Activated CD4-positive, alpha-beta memory T cell treated with anti-CD3 and anti-CD28 coated beads, Interleukin-2, amount 10 ng/mL, durations not matched to agents 7 days and 5 days (primary cell): ENCODE measurements at regions not wholly inside any gene's neighbourhood (a gene's known extent, or its start where the extent isn't known, plus 50 kb on each side); places are given as distances from the start of the nearest gene placed in this dataset.

Experiments used
- CTCF ChIA-PET: fragments of 350-600 bp; sonication (Branson Sonifier 250); formaldehyde crosslinking; loops from one replicate; lab custom pipeline; 2021; ENCODE audit warnings: antibody characterized with exemption, inconsistent platforms; lab: Charles Lee
- POLR2A ChIA-PET: fragments of 350-600 bp; sonication (Branson Sonifier 250); formaldehyde crosslinking; loops from one replicate; lab custom pipeline; 2021; ENCODE audit warnings: antibody characterized with exemption; lab: Charles Lee
- DNase-seq: peaks from one replicate; pipeline ENCODE4 v3.0.0-alpha.2; 2020
- H3K27ac Mint-ChIP-seq: one replicate; pipeline ENCODE4 v1.8.0; 2021; ENCODE audit warnings: mild to moderate bottlenecking, mixed read lengths
- H3K27me3 Mint-ChIP-seq: one replicate; pipeline ENCODE4 v1.8.0; 2021; ENCODE audit warnings: mixed read lengths
- H3K36me3 Mint-ChIP-seq: one replicate; pipeline ENCODE4 v1.8.0; 2021; ENCODE audit warnings: low read depth, mixed read lengths
- H3K4me1 Mint-ChIP-seq: one replicate; pipeline ENCODE4 v1.8.0; 2021; ENCODE audit warnings: mixed read lengths
- H3K4me3 Mint-ChIP-seq: one replicate; pipeline ENCODE4 v1.8.0; 2021; ENCODE audit warnings: mild to moderate bottlenecking, mixed read lengths
- H3K9me3 Mint-ChIP-seq: one replicate; pipeline ENCODE4 v1.8.0; 2021; ENCODE audit warnings: mixed read lengths

DNA sequence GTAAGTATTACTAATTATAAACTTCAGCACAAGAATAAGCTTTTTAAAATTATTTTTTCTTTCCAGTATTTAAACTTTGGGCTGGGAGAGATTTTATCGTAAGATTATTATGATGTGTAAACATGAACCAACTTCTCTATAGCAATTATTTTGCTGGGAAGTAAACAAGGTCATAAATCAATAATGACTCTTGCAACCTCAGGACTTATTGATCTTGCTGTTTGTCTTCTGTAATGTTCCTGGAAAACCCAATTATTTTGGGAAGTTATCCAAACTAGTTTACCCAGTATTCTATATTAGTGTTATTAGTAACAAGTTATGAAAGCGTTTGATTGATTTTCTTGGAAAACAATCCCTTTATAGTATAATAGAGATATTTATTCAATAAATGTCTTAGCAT lies 174.9 kb downstream of the PPP1R2C start:
- ChIA-PET POLR2A (no interaction called here), CTCF (no interaction called here)
- no peak overlapping the region for H3K27ac Mint-ChIP-seq
- no peak for DNase-seq
- no peaks in the 10 kb centered on the region for H3K4me1 Mint-ChIP-seq
- H3K9me3 Mint-ChIP-seq, result no peaks in the 10 kb centered on the region
- no peaks in the 10 kb centered on the region for H3K27me3 Mint-ChIP-seq
- no peaks in the 10 kb centered on the region for H3K36me3 Mint-ChIP-seq
- H3K4me3 Mint-ChIP-seq, result no peak overlapping the region

DNA sequence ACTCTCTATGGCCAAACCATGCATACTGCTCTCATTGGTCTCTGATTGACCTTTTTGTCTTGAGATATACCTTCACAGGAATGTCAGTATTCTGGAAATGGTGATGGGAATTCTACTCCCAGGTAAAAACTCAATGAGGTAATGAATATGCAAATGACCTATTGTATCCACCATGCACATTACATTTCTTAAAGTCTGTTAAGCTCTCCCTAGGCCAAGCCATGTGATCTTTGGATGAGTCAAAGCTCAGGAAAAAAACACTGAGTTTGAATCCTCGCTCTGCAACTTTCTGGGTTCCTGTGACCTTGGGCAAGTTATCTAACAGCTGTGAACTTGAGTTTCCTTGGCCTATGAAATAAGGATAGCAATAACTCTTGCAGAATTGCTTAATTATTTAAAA lies 175.4 kb downstream of the PPP1R2C start:
- no peak for DNase-seq
- Mint-ChIP-seq H3K4me3 (no peak overlapping the region), H3K27ac (no peak overlapping the region), H3K4me1 (no peaks in the 10 kb centered on the region), H3K36me3 (no peaks in the 10 kb centered on the region), H3K27me3 (no peaks in the 10 kb centered on the region), H3K9me3 (no peaks in the 10 kb centered on the region)
- ChIA-PET POLR2A (no interaction called here), CTCF (no interaction called here)

DNA sequence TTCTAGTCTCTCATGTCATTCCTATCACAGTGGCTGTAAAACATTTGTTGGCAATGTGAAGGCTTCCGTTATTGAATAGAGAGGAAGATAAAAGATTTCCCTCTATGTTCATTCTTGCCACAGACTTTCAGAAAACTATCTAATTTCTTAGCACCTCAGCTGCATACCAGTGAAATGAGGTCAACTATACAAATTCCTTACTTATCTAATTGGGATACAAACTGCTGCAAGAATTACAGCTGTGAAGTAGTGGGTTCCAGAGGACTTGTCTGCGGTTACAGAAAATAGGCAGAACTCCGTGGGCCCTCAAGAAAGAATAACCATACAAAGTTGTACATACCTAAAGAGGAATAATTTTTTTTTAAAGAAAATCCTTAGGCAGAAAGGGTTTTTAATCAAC lies 175.8 kb downstream of the PPP1R2C start:
- Mint-ChIP-seq H3K4me3 (no peak overlapping the region), H3K36me3 (no peaks in the 10 kb centered on the region), H3K9me3 (no peaks in the 10 kb centered on the region), H3K4me1 (no peaks in the 10 kb centered on the region), H3K27me3 (no peaks in the 10 kb centered on the region), H3K27ac (no peak overlapping the region)
- ChIA-PET POLR2A (no interaction called here), CTCF (no interaction called here)
- DNase-seq, result no peak

DNA sequence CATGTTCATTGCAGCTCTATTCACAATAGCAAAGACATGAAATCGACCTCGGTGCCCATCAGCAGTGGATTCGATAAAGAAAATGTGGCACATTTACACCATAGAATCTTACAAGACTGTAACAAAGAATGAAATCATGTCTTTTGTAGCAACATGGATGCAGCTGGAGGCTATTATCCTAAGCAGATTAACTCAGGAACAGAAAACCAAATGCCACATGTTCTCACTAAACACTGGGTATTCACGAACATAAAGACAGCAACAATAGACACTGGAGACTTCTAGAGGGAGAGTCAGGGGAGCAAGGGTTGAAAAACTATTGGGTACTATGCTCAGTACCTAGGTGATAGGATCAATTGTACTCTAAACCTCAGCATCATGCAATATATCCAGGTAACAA lies 180.5 kb downstream of the PPP1R2C start:
- CTCF ChIA-PET, result no interaction called here

DNA sequence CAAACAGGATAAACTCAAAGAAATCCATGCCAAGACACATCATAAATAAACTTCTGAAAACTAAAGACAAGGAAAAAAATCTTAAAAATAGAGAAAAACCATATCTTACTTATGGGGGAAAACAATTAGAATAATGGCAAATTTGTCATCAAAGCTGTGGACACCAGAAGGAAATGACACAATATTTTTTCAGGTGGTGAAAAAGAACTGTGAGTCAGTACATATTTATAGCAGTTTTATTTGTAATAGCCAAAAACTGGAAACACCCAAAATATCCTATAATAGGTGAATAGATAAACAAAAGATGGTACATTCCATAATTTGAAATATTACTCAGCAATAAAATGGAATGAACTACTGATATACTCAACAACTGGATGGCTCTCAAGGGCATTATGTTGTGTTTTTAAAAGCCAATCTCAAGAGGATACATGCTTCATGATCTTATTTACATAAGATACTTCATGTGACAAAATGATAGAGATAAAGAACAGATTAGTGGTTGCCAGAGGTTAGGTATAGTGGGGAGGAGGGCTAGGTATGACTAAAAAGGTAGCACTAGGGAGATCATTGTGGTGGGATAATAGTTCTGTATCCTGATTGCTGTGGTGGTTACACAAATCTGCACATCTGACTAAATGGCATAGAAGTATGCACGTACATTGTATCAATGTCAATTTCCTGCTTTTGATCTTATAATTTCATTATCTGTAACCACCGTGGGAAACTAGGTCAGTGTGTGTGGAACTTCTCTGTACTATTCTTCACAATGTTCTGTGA lies 191.9 kb downstream of the PPP1R2C start:
- POLR2A ChIA-PET, result no interaction called here
- no peaks in the 10 kb centered on the region for H3K36me3 Mint-ChIP-seq

More for the DNA sequence above, 180.5 kb downstream of the PPP1R2C start:
- POLR2A ChIA-PET, result no interaction called here
- no peak overlapping the region for H3K27ac Mint-ChIP-seq
- H3K9me3 Mint-ChIP-seq, result no peaks in the 10 kb centered on the region
- H3K4me1 Mint-ChIP-seq, result no peaks in the 10 kb centered on the region
- H3K4me3 Mint-ChIP-seq, result no peak overlapping the region
- DNase-seq, result no peak
- H3K36me3 Mint-ChIP-seq, result no peaks in the 10 kb centered on the region
- H3K27me3 Mint-ChIP-seq, result no peaks in the 10 kb centered on the region

DNA sequence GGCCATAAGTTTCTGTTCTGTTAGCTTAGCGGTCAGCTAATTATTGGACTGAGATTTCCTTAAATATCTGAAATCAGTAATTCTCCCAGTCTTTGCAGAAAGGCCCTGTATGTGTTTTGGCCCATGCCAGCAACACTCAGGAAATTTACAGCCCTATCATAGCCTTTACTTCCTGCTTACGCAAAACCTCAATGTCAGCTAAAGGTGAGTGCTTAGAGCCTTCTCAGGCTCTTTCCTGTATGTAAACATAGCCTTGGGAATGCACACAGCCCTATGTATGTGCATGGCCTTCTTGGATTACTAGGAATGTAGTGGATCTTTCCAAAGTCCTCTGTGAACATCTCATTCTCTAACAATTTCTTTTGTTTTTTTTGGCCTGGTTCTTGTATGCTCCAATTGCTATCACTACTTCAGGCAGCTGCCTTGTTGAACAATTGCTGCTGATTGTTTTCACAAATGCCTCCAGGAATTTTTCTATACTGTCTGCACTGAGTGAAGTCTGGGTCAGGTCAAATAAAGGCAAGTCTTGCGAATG lies 200.0 kb downstream of the PPP1R2C start:
- no peaks in the 10 kb centered on the region for H3K9me3 Mint-ChIP-seq
- no peaks in the 10 kb centered on the region for H3K36me3 Mint-ChIP-seq
- DNase-seq, result no peak
- ChIA-PET POLR2A (no interaction called here), CTCF (no interaction called here)
- H3K27me3 Mint-ChIP-seq, result no peaks in the 10 kb centered on the region
- H3K4me3 Mint-ChIP-seq, result no peak overlapping the region
- no peak overlapping the region for H3K27ac Mint-ChIP-seq
- H3K4me1 Mint-ChIP-seq, result peaks cover 7% of the 10 kb centered on the region

More for the DNA sequence above, 191.9 kb downstream of the PPP1R2C start:
- DNase-seq, result no peak
- Mint-ChIP-seq H3K27me3 (no peaks in the 10 kb centered on the region), H3K4me3 (no peak overlapping the region), H3K9me3 (no peaks in the 10 kb centered on the region), H3K27ac (no peak overlapping the region), H3K4me1 (peaks cover 2% of the 10 kb centered on the region)
- CTCF ChIA-PET, result no interaction called here

DNA sequence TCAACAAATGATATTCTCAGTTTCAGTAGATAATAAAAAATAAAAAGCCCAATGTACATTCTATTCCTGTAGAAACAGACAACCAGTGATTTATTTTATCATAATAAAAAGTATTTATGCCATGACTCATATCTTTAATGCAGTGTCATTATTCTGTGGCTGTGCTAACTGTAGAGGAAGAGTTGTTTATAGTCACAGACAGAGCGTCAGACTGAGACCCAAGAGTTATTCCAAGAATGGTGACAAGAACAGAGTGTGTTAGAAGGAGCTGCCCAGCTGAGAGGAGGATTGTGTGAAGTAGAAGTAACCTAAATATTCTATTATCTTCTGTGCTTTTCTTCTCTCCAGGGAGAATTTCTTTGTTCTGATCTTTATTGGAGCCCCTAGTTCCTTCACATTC lies 210.7 kb downstream of the PPP1R2C start:
- ChIA-PET POLR2A (no interaction called here), CTCF (no interaction called here)
- no peaks in the 10 kb centered on the region for H3K4me1 Mint-ChIP-seq

DNA sequence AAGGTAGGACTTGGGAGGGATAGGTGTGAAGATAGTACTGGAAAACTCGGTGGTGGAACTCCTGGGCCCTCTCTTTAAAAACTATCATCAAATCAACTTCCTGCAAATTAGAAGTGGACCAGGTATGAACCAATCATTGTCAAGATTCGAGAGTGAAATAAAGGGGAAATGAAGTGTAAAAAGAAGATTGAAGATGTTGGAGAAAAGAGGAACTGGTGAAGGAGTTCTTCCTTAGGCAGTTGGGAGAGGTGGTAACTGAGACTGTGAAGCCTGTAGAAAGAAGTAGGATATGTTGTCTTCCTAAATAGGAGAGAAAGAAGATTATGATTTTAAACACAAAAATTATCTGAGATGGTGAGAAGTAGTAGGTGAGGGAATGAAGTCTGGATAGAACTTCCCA lies 212.2 kb downstream of the PPP1R2C start:
- CTCF ChIA-PET, result no interaction called here
- DNase-seq, result no peak
- POLR2A ChIA-PET, result no interaction called here
- H3K4me3 Mint-ChIP-seq, result no peak overlapping the region
- H3K27ac Mint-ChIP-seq, result no peak overlapping the region
- no peaks in the 10 kb centered on the region for H3K27me3 Mint-ChIP-seq
- no peaks in the 10 kb centered on the region for H3K4me1 Mint-ChIP-seq
- H3K36me3 Mint-ChIP-seq, result no peaks in the 10 kb centered on the region
- H3K9me3 Mint-ChIP-seq, result no peaks in the 10 kb centered on the region

More for the DNA sequence above, 210.7 kb downstream of the PPP1R2C start:
- Mint-ChIP-seq H3K27me3 (no peaks in the 10 kb centered on the region), H3K9me3 (no peaks in the 10 kb centered on the region), H3K27ac (no peak overlapping the region), H3K4me3 (no peak overlapping the region), H3K36me3 (no peaks in the 10 kb centered on the region)
- DNase-seq, result no peak

DNA sequence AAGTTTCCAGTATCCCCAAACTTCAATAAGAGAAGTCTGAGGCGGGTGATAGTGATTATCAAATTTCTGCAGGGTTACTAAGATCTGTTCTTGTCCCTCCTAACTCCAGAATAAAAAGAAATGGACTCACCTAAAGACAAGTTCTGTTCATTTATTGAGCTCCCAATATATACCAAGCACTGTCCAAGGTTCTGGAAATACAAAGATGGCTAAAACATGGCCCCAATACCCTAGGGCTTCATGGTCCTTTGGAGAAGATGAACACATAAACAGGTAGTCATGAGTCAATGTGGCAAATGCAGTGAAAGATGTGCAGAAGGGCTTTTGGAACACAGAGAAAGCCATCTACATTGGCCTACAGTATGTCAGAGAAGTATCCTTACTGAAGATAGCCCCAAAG lies 231.2 kb downstream of the PPP1R2C start:
- Mint-ChIP-seq H3K4me3 (no peak overlapping the region), H3K4me1 (no peaks in the 10 kb centered on the region), H3K27me3 (no peaks in the 10 kb centered on the region), H3K27ac (no peak overlapping the region), H3K9me3 (peaks cover 4% of the 10 kb centered on the region), H3K36me3 (no peaks in the 10 kb centered on the region)
- no peak for DNase-seq
- ChIA-PET CTCF (no interaction called here), POLR2A (no interaction called here)

DNA sequence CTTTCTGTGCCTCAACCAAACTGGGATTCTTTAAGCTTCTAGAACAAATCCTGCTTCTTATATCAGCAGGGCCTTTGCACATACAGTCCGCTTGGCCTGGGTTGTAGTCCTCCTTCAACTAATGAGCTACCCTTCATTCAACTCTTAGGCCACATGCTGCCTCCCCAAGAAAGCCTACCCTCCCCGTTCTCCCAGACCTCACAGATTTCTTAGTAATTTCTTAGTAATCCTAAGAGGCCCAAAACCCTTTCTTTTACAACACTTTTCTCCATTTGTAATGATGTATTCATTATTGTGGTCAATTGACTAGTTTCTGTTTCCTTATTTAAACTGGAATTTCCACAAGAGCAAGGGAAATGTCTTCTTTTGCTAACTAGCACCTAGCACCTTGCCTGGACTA lies 233.1 kb downstream of the PPP1R2C start:
- peaks cover 4% of the 10 kb centered on the region for H3K9me3 Mint-ChIP-seq
- no peaks in the 10 kb centered on the region for H3K4me1 Mint-ChIP-seq
- ChIA-PET POLR2A (no interaction called here), CTCF (no interaction called here)
- no peak overlapping the region for H3K27ac Mint-ChIP-seq
- no peaks in the 10 kb centered on the region for H3K36me3 Mint-ChIP-seq
- no peaks in the 10 kb centered on the region for H3K27me3 Mint-ChIP-seq
- no peak overlapping the region for H3K4me3 Mint-ChIP-seq
- no peak for DNase-seq

DNA sequence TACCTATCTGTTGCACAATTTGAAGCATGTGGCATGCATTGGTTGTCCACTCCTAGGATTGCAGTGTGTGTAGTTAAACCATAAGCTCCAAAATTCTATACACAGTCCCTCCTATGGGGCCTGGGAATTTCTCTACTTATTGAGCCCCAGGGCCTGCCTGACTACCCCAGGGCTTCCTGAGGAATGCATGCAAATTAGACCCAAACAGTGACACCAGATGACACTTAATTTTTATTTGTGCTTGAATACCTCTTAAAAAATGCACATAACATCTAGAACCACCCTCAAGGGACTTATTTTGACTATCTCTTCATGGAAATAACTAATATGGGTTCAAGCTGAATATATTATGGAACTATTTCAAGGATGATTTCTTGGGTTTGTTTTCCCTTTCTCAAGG lies 236.4 kb downstream of the PPP1R2C start:
- peaks cover 6% of the 10 kb centered on the region for H3K4me1 Mint-ChIP-seq
- DNase-seq, result no peak
- H3K9me3 Mint-ChIP-seq, result peaks cover 4% of the 10 kb centered on the region
- no peak overlapping the region for H3K27ac Mint-ChIP-seq
- no peaks in the 10 kb centered on the region for H3K27me3 Mint-ChIP-seq
- H3K4me3 Mint-ChIP-seq, result no peak overlapping the region
- ChIA-PET CTCF (no interaction called here), POLR2A (no interaction called here)
- H3K36me3 Mint-ChIP-seq, result no peaks in the 10 kb centered on the region

DNA sequence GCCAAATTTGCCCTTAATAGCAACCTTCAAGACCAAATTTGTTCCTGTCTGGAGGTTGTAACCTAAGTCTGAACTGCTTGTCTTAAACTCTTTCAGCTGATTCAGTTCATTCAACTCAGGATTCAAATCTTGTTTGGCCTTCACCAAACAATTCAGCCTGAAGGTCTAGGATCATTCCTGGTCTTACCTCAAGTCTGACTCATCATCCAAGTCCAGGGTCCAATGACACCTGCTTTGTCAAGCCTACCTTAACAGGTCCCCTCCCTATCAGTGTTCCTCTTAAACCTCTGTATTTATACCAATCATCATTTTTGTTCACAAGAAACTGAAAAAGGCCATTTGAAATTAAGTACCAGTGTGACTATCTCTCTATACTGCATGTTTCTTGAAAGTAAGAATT lies 237.8 kb downstream of the PPP1R2C start:
- Mint-ChIP-seq H3K9me3 (peaks cover 4% of the 10 kb centered on the region), H3K27ac (no peak overlapping the region), H3K4me3 (no peak overlapping the region), H3K36me3 (no peaks in the 10 kb centered on the region), H3K27me3 (no peaks in the 10 kb centered on the region), H3K4me1 (peaks cover 6% of the 10 kb centered on the region)
- POLR2A ChIA-PET, result no interaction called here
- CTCF ChIA-PET, result no interaction called here
- no peak for DNase-seq

DNA sequence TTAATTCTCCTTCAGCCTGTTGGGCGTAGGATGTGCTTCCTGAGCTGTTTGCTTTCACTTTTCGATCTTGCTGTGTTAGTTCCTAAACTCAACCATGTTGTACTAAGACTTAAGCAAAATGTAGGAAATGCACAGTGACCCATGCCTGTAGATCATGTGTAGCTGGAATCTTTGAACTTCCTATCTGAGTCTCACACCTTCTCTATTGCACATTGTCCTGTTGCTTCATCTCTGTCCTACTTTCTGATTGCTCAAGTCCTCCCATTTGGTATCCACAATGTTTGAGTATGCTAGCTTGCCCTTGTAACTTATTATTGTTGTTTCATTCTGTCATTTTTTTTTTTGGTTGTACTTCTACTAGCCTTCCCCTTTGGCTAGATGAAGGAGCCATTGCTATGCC lies 239.6 kb downstream of the PPP1R2C start:
- Mint-ChIP-seq H3K4me3 (no peak overlapping the region), H3K27me3 (no peaks in the 10 kb centered on the region), H3K27ac (no peak overlapping the region), H3K9me3 (peaks cover 2% of the 10 kb centered on the region), H3K4me1 (peaks cover 6% of the 10 kb centered on the region), H3K36me3 (no peaks in the 10 kb centered on the region)
- ChIA-PET POLR2A (no interaction called here), CTCF (no interaction called here)
- DNase-seq, result no peak

DNA sequence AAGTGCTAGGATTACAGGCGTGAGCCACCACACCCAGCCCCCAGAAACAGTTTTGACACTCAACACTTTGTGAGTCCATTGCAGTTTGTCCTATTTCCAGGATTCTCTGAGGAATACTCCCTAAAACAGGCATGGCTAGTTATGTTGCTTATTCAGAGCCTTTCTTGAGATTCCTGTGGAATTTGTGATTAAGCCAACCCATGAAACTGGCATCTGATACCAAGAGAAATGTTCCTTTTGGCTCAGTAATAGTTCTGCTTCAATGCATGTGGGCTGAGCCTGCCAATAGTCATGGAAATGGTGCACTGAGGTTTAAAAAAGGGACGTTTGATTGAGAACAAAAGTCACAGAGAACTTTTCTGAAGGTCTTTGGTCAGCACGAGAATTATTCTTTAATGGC lies 241.7 kb downstream of the PPP1R2C start:
- no peak for DNase-seq
- H3K27me3 Mint-ChIP-seq, result no peaks in the 10 kb centered on the region
- ChIA-PET CTCF (no interaction called here), POLR2A (no interaction called here)
- H3K9me3 Mint-ChIP-seq, result peaks cover 2% of the 10 kb centered on the region
- no peak overlapping the region for H3K27ac Mint-ChIP-seq
- peaks cover 6% of the 10 kb centered on the region for H3K4me1 Mint-ChIP-seq
- no peak overlapping the region for H3K4me3 Mint-ChIP-seq
- no peaks in the 10 kb centered on the region for H3K36me3 Mint-ChIP-seq
